HG02623 (cell line): ENCODE measurements at regions not wholly inside any gene's neighbourhood (a gene's known extent, or its start where the extent isn't known, plus 50 kb on each side); places are given as distances from the start of the nearest gene placed in this dataset.
"Not testable (repeated sequence)": the region's sequence is repeated elsewhere in the genome, so short reads cannot be mapped to it uniquely, and the experiment has no call there.

Experiments used
- ATAC-seq: cut with Tn5 transposase; IDR thresholded peaks from one replicate; pipeline ENCODE4 v1.9.1; 2021; ENCODE audit warnings: moderate library complexity; ENCODE audit not compliant: unreplicated experiment

DNA sequence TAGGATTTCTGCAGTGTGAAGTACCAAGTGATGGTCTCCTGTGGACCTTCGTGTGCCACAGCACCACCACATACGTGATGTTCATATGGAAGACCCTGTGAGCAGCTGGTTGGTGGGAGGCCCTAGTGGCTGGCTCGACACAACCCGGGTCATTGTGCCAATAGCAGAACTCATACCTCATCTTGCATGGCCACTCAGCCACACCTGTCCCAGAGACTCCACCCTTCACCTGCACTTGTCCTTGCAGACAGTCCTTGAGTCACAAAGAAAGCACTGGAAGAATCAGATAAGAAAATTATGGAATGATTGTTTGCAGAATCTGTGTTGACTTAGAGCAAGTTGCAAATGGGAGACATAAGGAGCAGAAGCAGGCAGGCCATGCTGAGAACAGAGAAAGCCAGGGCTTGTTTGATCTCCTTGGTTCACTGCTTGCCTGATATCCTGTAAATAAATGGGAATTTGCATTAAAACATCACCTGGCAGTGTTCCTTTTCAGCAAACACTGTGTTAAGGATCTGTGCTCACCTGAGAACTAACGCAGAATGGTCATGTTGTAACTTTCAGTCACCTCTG lies 307.7 kb downstream of the SIPA1L2 start:
- ATAC-seq: no peak

GRCh38 chr1:232319518-232320210 lies 310.3 kb downstream of the SIPA1L2 start:
- no peak for ATAC-seq

GRCh38 chr1:232319072-232319471 lies 310.9 kb downstream of the SIPA1L2 start:
- ATAC-seq: no peak

- ATAC-seq: no peak
Observed at GRCh38 chr1:232318143-232318542, 311.8 kb downstream of the SIPA1L2 start.

GRCh38 chr1:232317350-232317749 lies 312.6 kb downstream of the SIPA1L2 start:
- no peak for ATAC-seq

- no peak for ATAC-seq
Observed at GRCh38 chr1:232316864-232317263, 313.1 kb downstream of the SIPA1L2 start.

- ATAC-seq: not testable (repeated sequence)
Observed at GRCh38 chr1:232313876-232314275, 316.1 kb downstream of the SIPA1L2 start.

- no peak for ATAC-seq
Observed at GRCh38 chr1:232310541-232310940, 319.4 kb downstream of the SIPA1L2 start.

DNA sequence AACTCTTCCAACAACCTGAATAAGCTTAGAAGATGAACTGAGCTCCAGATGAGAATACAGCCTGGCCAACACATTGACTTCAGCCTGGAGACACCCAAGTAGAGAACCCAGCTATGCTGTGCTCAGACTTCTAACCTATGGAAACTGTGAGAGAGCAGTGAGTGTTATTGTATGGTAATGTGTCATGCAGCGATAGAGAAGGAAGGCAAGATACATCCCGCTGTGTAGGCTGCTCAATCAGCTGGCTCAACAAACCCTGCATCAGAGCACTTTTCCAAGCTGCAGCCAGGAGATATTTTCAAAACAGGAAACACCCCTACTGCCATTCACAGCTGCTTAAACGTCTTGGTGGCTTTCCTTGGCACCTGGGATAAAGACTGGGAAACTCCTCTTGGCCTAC lies 321.3 kb downstream of the SIPA1L2 start:
- no peak for ATAC-seq

GRCh38 chr1:232307296-232308017 lies 322.5 kb downstream of the SIPA1L2 start:
- no peak for ATAC-seq

DNA sequence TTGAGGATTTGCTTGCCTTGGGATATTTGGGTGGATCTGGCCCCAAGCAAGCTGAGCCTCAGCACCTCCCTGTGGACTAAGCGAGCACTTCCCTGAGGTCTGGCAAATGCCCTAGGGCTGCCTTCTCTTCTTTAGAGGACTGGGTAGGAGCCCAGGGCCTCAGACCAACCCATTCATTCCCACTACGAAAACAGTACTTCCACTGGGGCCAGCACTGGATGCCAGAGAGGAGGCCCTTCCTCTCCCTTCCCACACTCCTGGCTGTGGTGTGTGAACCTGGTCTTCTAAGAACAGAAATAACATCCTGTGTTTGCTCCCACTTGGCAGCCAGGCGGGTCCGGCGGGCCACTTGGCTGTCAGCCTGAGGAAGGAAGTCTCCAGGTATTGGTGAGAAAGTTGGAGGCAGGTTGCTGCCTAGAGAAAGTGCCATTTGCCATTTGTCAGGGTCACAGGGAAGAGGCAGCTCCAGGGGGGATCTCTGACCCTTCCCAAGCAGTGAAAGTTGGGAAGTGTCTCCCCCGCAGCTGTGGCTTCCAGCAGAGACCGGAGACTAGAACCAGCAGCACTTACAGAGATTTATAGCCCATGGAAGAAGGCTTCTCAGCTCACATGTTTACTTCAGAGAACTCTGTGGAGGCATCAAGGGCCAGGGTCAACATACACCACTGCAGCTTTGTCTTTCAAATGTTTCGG lies 323.5 kb downstream of the SIPA1L2 start:
- no peak for ATAC-seq

DNA sequence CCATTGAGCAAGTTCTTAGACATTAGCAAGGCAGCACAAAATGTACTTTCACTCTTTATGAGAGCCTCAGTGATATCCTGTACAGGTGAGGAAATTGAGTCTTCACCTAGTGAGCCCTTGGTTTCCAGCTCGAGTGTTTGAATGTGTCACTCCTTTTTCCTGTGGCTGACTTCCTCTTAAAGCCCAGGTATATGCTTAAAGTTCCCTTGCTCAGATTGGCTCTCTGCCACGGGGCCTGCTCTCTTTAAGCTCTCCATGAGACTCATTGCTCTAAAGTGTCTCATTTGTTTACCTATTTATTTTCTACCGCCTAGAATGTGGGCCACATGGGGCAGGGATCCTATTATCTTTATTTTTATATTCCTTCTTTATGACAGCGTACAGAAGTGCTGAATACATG lies 324.9 kb downstream of the SIPA1L2 start:
- ATAC-seq: no peak

DNA sequence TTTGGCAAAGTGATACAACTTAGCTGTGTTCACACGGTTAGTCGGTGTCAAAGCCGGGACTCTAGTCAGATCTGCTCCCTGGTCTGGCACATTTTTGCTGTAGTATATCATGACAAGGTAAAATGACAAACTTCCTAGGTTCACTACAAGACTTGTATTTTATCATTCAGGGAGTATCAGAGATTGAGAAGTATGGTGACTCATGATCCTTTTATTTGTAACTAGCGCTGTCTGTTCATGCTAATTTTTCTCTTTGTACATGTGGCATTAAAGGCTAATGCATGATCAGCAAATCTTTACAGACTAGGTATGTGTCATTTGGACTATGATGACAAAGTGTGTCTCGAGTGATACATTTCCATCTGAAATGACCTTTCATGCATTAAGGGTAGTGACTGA lies 326.7 kb downstream of the SIPA1L2 start:
- no peak for ATAC-seq

- ATAC-seq: no peak
Observed at GRCh38 chr1:232302376-232303221, 327.3 kb downstream of the SIPA1L2 start.

DNA sequence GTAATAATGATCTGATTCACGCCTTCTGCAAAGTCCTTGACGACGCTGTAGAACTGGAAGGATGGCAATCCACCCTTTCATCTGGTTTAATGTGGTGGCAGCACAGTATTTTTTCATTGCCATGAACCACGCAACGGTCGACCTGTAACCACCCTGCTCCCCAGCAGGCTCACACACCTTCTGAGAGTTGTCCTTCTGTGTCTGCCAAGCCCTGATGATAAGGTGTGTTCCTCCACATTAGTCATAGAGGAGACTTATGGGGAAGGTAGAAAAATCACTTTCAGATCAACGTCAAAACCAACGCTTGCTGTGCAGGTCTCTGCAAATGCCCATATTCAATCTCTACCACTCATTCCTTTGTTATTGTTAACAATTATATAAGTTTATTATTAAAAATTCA lies 328.7 kb downstream of the SIPA1L2 start:
- ATAC-seq: no peak

GRCh38 chr1:232300466-232300865 lies 329.5 kb downstream of the SIPA1L2 start:
- no peak for ATAC-seq

DNA sequence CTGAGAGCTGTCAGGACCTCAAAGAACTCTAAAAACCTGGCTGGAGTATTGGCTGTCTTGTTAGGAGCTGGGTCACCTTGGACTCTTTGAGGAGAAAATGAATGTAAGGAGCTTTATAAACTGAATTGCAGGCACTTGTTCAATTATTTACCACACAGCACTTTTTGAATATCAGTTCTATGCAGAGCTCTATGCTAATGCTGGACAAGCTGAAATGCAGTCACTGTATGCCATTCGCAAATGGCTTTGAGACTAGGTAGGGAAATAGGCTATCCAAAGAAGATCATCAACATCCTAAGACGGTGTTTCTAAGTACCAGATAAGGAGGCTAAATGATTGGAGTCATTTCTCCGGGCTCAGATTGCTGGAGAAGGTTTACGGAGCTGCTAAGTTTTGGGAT lies 333.5 kb downstream of the SIPA1L2 start:
- no peak for ATAC-seq

- no peak for ATAC-seq
Observed at GRCh38 chr1:232293361-232293760, 336.6 kb downstream of the SIPA1L2 start.

GRCh38 chr1:232292818-232293217 lies 337.1 kb downstream of the SIPA1L2 start:
- no peak for ATAC-seq

GRCh38 chr1:232292239-232292638 lies 337.7 kb downstream of the SIPA1L2 start:
- ATAC-seq: no peak

DNA sequence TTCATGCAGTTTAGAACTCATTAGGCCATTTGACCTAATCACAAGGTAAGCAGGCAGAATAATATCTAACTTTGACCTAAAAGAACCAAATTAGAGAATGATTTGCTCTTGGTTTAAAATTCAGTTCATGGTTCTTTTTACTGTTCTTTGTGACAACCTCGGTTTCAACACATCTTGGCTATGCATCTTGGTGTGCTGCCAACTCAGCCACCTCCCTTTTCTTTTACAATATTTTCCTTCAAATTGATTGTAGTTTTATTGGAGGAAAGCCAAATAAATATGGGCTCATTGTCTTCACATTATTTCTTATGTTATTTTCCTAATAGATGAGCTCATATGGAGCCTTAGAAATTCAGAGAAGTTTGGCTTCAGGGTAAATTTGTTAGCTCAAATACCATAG lies 338.3 kb downstream of the SIPA1L2 start:
- ATAC-seq: no peak
